ENCODE measurements at regions not wholly inside any gene's neighbourhood (a gene's known extent, or its start where the extent isn't known, plus 50 kb on each side); places are given as distances from the start of the nearest gene placed in this dataset.

- no peak for DNase-seq (ENCODE audit: low spot score)
- POLR2A ChIA-PET (ENCODE audit: low non-redundant PET), result no interaction called here
- CTCF ChIA-PET, result no interaction called here
- TF ChIP-seq CTCF (conservative IDR thresholded peaks at IDR 0.05; ENCODE audit: low read depth), result no peak
- H3K27ac ChIP-seq, result no peak overlapping the region
These were observed 517.6 kb downstream of the BTBD3 start for GRCh38 chr20:12435268-12435667.

DNA sequence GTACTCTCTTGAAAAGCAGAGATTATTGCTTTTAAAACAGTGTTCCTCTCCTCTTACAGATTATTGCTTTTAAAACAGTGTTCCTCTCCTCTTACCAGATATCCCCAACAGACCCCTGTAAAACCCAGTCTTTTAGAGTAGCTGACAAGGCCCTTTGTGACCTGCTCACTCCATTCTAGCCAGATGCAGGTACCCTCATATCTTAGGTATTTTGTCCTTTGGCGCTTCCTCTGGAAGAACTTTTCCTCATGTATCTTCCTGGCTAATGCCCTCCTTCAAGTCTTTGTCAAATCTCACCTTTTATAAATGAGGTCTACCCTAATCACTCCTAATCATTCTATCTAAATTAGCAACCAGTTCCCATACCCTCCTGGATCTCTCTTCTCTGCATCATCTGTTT lies 536.0 kb downstream of the BTBD3 start:
- TF ChIP-seq CTCF (conservative IDR thresholded peaks at IDR 0.05; ENCODE audit: low read depth), result no peak
- DNase-seq (ENCODE audit: low spot score), result no peak
- H3K27ac ChIP-seq, result no peak overlapping the region
- POLR2A ChIA-PET (ENCODE audit: low non-redundant PET), result no interaction called here
- CTCF ChIA-PET, result no interaction called here

- no peak for DNase-seq (ENCODE audit: low spot score)
- ChIA-PET POLR2A (ENCODE audit: low non-redundant PET) (no interaction called here), CTCF (no interaction called here)
- no peak for TF ChIP-seq CTCF (conservative IDR thresholded peaks at IDR 0.05; ENCODE audit: low read depth)
- H3K27ac ChIP-seq, result no peak overlapping the region
These were observed 537.5 kb downstream of the BTBD3 start for GRCh38 chr20:12455148-12455547.

GRCh38 chr20:12458241-12458640 lies 540.5 kb downstream of the BTBD3 start:
- ChIA-PET POLR2A (ENCODE audit: low non-redundant PET) (no interaction called here), CTCF (no interaction called here)
- TF ChIP-seq CTCF (conservative IDR thresholded peaks at IDR 0.05; ENCODE audit: low read depth), result no peak
- no peak overlapping the region for H3K27ac ChIP-seq
- DNase-seq (ENCODE audit: low spot score), result no peak

DNA sequence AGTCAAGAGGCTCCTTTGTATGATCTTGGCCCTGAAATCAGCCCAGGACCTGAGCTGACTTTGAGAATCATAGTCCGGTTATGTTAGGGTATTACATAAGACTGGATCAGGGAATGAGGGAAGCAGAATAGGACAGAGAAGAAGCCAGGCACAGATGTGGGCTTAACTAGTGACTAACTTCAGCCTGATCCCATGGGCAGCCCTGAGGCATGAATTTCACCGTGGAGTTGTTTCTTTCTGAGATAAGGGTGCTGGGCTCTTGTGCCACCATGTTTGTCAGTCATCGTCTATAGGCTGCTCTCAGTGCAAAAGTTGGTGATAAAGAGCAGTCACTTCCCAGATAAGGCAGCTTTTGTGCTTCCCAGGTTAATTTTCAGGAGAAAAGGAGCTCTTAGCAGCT lies 544.7 kb upstream of the SPTLC3 start:
- POLR2A ChIA-PET (ENCODE audit: low non-redundant PET), result no interaction called here
- no peak for TF ChIP-seq CTCF (conservative IDR thresholded peaks at IDR 0.05; ENCODE audit: low read depth)
- CTCF ChIA-PET, result no interaction called here
- DNase-seq (ENCODE audit: low spot score), result no peak
- H3K27ac ChIP-seq, result no peak overlapping the region

DNA sequence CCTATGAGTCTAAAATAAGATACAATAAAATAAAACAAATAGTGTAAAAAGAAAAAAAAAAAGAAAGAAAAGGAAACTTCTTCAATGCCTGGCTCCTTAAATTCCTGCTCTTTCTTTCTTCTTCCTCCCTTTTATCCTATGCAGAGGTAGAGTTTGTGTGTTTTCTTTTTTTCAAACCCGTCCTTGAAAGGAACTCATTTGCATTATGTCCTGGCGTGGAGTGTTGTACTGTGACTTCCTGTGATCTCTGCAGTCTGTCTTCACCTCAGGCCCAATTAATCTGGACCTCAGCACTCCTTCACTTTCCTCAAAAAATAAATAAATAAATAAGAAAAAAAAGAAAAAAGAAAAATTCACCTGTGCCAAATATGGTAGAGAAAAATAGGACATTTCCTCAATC lies 541.9 kb upstream of the SPTLC3 start:
- no peak for DNase-seq (ENCODE audit: low spot score)
- no peak for TF ChIP-seq CTCF (conservative IDR thresholded peaks at IDR 0.05; ENCODE audit: low read depth)
- CTCF ChIA-PET, result no interaction called here
- POLR2A ChIA-PET (ENCODE audit: low non-redundant PET), result no interaction called here
- H3K27ac ChIP-seq, result no peak overlapping the region

DNA sequence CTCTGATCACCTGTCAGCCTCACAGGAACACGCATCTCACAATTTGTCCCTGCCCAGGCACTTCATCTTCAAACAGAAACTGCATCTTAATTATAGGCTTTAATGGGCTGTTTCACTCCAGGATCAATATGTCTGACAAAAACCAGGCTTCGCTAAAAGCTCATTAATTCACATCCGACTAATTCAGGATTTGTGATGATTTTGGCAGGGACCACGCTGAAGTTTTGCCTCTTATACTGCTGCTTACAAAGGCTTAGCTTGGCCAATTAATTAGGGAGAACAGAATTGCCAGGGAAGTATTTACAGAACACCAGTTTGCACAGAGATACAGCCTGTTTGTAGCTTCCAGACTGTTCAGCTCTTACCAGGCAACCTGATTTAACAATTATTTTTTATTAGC lies 541.0 kb upstream of the SPTLC3 start:
- ChIA-PET POLR2A (ENCODE audit: low non-redundant PET) (no interaction called here), CTCF (interaction anchor here (0.6 kb wide), 1 partner anchor 712 kb away, joined by 3 read pairs; no protein-coding TSS in a partner anchor)
- no peak overlapping the region for H3K27ac ChIP-seq
- DNase-seq (ENCODE audit: low spot score), result no peak
- TF ChIP-seq CTCF (conservative IDR thresholded peaks at IDR 0.05; ENCODE audit: low read depth), result no peak
